WTC11 (cell line): ENCODE measurements at regions not wholly inside any gene's neighbourhood (a gene's known extent, or its start where the extent isn't known, plus 50 kb on each side); places are given as distances from the start of the nearest gene placed in this dataset.

Experiments used
- ATAC-seq: fragments of 200-7000 bp; cut with Tn5 transposase; 2 replicates; pipeline ENCODE4 v1.10.0; 2021; ENCODE audit warnings: mild to moderate bottlenecking, moderate library complexity
- CTCF ChIA-PET: fragments of 300-600 bp; sonication (Branson Sonifier 250); formaldehyde crosslinking; loops from one replicate; lab custom pipeline; 2021; ENCODE audit warnings: antibody characterized with exemption; lab: Charles Lee
- POLR2A ChIA-PET: fragments of 350-600 bp; sonication (Branson Sonifier 250); formaldehyde crosslinking; loops from one replicate; lab custom pipeline; 2021; ENCODE audit warnings: antibody characterized with exemption; lab: Charles Lee
- DNase-seq: peaks from one replicate; pipeline ENCODE4 v3.0.0; 2021; ENCODE audit warnings: low spot score
- H3K27ac Mint-ChIP-seq: 2 replicates; pipeline ENCODE4 v1.8.0; 2021; ENCODE audit warnings: mixed read lengths
- H3K27me3 Mint-ChIP-seq: 2 replicates; pipeline ENCODE4 v1.8.0; 2021; ENCODE audit warnings: low read depth, mild to moderate bottlenecking, moderate library complexity, mixed read lengths
- H3K36me3 Mint-ChIP-seq: 2 replicates; pipeline ENCODE4 v1.8.0; 2021; ENCODE audit warnings: mixed read lengths
- H3K4me1 Mint-ChIP-seq: 2 replicates; pipeline ENCODE4 v1.8.0; 2022; ENCODE audit warnings: mixed read lengths
- H3K4me3 Mint-ChIP-seq: 2 replicates; pipeline ENCODE4 v1.8.0; 2021; ENCODE audit warnings: mild to moderate bottlenecking, moderate library complexity, mixed read lengths
- H3K9me3 Mint-ChIP-seq: 2 replicates; pipeline ENCODE4 v1.8.0; 2021; ENCODE audit warnings: mixed read lengths
- ELF4 ChIP-seq: sonication (generic); formaldehyde crosslinking; IDR thresholded peaks from 2 replicates; pipeline ENCODE4 v1.8.1; 2022; ENCODE audit warnings: low read depth, mild to moderate bottlenecking, moderate library complexity, missing genetic modification reagents
- HMGA2 ChIP-seq: fragments of 250-450 bp; sonication (Bioruptor Pico); IDR thresholded peaks from 2 replicates; pipeline ENCODE4 v1.4.0; 2021; ENCODE audit warnings: mild to moderate bottlenecking, moderate library complexity
- KAT7 ChIP-seq: sonication (generic); formaldehyde crosslinking; IDR thresholded peaks from 2 replicates; pipeline ENCODE4 v1.8.1; 2023; ENCODE audit warnings: missing genetic modification reagents, mild to moderate bottlenecking, borderline replicate concordance
- NFYB ChIP-seq: sonication (generic); formaldehyde crosslinking; conservative IDR thresholded peaks from 2 replicates; pipeline ENCODE4 v1.8.0; 2022; ENCODE audit warnings: low read depth, missing genetic modification reagents
- RELA ChIP-seq: sonication (generic); formaldehyde crosslinking; IDR thresholded peaks from 2 replicates; pipeline ENCODE4 v1.8.1; 2022; ENCODE audit warnings: missing genetic modification reagents, mild to moderate bottlenecking, borderline replicate concordance
- SOX15 ChIP-seq: fragments of 250-450 bp; sonication (Bioruptor Pico); IDR thresholded peaks from 2 replicates; pipeline ENCODE4 v1.9.0; 2021; ENCODE audit warnings: mild to moderate bottlenecking
- TP53 ChIP-seq: sonication (generic); formaldehyde crosslinking; IDR thresholded peaks from 2 replicates; pipeline ENCODE4 v1.8.1; 2023; ENCODE audit warnings: mild to moderate bottlenecking, missing genetic modification reagents
- ZNF396 ChIP-seq: fragments of 250-450 bp; sonication (Bioruptor Pico); IDR thresholded peaks from 2 replicates; pipeline ENCODE4 v1.8.0; 2021; ENCODE audit warnings: mild to moderate bottlenecking, moderate library complexity, borderline replicate concordance
- TF ChIP-seq, protein P1 (sequence below): sonication (generic); formaldehyde crosslinking; IDR thresholded peaks from 2 replicates; pipeline ENCODE4 v1.8.1; 2022; ENCODE audit warnings: low read depth, mild to moderate bottlenecking, moderate library complexity, missing genetic modification reagents, borderline replicate concordance
- TF ChIP-seq, protein P2 (sequence below): sonication (generic); formaldehyde crosslinking; IDR thresholded peaks from 2 replicates; pipeline ENCODE4 v1.8.1; 2023; ENCODE audit warnings: mild to moderate bottlenecking, missing genetic modification reagents
- TF ChIP-seq, protein P3 (sequence below): sonication (generic); formaldehyde crosslinking; IDR thresholded peaks from 2 replicates; pipeline ENCODE4 v1.8.0; 2023; ENCODE audit warnings: missing genetic modification reagents
- TF ChIP-seq, protein P4 (sequence below): sonication (generic); formaldehyde crosslinking; IDR thresholded peaks from 2 replicates; pipeline ENCODE4 v1.8.1; 2022; ENCODE audit warnings: mild to moderate bottlenecking, moderate library complexity, missing genetic modification reagents
- TF ChIP-seq, protein P5 (sequence below): sonication (generic); formaldehyde crosslinking; IDR thresholded peaks from 2 replicates; pipeline ENCODE4 v1.8.1; 2023; ENCODE audit warnings: mild to moderate bottlenecking, missing genetic modification reagents, borderline replicate concordance
- TF ChIP-seq, protein P6 (sequence below): sonication (generic); formaldehyde crosslinking; IDR thresholded peaks from 2 replicates; pipeline ENCODE4 v1.8.1; 2022; ENCODE audit warnings: low read depth, missing genetic modification reagents, borderline replicate concordance
- TF ChIP-seq, protein P7 (sequence below): sonication (generic); formaldehyde crosslinking; IDR thresholded peaks from 2 replicates; pipeline ENCODE4 v1.8.0; 2022; ENCODE audit warnings: mild to moderate bottlenecking, missing genetic modification reagents
- TF ChIP-seq, protein P8 (sequence below): sonication (generic); formaldehyde crosslinking; IDR thresholded peaks from 2 replicates; pipeline ENCODE4 v1.8.0; 2022; ENCODE audit warnings: mild to moderate bottlenecking, missing genetic modification reagents
- TF ChIP-seq, protein P9 (sequence below): sonication (generic); formaldehyde crosslinking; IDR thresholded peaks from 2 replicates; pipeline ENCODE4 v1.8.0; 2023; ENCODE audit warnings: missing genetic modification reagents, mild to moderate bottlenecking, borderline replicate concordance

DNA sequence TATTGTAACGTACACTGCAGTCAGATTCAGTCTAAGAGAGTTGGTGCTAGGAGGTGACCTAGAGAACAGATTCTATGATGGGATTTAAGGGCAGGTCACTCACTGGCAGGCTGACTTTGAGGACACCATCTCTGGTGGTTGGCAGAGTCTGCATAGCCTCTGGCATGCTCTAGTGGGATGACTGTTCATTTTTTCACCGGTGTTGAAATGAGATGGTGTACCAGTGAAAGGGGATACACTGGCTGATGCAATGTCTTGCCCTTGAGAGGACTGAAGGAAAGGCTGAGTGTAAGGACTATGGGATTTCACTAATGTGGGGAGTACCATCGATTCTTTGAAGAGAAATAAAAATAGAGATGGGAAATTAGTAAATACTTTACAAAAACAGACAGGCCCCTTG is 186.9 kb upstream of the PIEZO2 start:
- Mint-ChIP-seq H3K27ac (no peak overlapping the region), H3K4me1 (peaks cover 4% of the 10 kb centered on the region), H3K36me3 (no peaks in the 10 kb centered on the region), H3K9me3 (peaks cover 13% of the 10 kb centered on the region), H3K27me3 (no peaks in the 10 kb centered on the region), H3K4me3 (no peak overlapping the region)
- CTCF ChIA-PET: no interaction called here
- POLR2A ChIA-PET: no interaction called here
- no peak for ATAC-seq
- no peak for DNase-seq
- TF ChIP-seq, protein P1, sequence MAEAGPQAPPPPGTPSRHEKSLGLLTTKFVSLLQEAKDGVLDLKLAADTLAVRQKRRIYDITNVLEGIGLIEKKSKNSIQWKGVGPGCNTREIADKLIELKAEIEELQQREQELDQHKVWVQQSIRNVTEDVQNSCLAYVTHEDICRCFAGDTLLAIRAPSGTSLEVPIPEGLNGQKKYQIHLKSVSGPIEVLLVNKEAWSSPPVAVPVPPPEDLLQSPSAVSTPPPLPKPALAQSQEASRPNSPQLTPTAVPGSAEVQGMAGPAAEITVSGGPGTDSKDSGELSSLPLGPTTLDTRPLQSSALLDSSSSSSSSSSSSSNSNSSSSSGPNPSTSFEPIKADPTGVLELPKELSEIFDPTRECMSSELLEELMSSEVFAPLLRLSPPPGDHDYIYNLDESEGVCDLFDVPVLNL (CRISPR knock-in tag): no peak
- no peak for TF ChIP-seq TP53 (CRISPR knock-in tag)
- TF ChIP-seq ELF4: no peak
- TF ChIP-seq, protein P2, sequence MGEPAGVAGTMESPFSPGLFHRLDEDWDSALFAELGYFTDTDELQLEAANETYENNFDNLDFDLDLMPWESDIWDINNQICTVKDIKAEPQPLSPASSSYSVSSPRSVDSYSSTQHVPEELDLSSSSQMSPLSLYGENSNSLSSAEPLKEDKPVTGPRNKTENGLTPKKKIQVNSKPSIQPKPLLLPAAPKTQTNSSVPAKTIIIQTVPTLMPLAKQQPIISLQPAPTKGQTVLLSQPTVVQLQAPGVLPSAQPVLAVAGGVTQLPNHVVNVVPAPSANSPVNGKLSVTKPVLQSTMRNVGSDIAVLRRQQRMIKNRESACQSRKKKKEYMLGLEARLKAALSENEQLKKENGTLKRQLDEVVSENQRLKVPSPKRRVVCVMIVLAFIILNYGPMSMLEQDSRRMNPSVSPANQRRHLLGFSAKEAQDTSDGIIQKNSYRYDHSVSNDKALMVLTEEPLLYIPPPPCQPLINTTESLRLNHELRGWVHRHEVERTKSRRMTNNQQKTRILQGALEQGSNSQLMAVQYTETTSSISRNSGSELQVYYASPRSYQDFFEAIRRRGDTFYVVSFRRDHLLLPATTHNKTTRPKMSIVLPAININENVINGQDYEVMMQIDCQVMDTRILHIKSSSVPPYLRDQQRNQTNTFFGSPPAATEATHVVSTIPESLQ (CRISPR knock-in tag): no peak
- TF ChIP-seq KAT7: no peak
- TF ChIP-seq, protein P3, sequence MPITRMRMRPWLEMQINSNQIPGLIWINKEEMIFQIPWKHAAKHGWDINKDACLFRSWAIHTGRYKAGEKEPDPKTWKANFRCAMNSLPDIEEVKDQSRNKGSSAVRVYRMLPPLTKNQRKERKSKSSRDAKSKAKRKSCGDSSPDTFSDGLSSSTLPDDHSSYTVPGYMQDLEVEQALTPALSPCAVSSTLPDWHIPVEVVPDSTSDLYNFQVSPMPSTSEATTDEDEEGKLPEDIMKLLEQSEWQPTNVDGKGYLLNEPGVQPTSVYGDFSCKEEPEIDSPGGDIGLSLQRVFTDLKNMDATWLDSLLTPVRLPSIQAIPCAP (CRISPR knock-in tag): no peak
- TF ChIP-seq, protein P4, sequence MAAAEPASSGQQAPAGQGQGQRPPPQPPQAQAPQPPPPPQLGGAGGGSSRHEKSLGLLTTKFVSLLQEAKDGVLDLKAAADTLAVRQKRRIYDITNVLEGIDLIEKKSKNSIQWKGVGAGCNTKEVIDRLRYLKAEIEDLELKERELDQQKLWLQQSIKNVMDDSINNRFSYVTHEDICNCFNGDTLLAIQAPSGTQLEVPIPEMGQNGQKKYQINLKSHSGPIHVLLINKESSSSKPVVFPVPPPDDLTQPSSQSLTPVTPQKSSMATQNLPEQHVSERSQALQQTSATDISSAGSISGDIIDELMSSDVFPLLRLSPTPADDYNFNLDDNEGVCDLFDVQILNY (CRISPR knock-in tag): no peak
- TF ChIP-seq, protein P5, sequence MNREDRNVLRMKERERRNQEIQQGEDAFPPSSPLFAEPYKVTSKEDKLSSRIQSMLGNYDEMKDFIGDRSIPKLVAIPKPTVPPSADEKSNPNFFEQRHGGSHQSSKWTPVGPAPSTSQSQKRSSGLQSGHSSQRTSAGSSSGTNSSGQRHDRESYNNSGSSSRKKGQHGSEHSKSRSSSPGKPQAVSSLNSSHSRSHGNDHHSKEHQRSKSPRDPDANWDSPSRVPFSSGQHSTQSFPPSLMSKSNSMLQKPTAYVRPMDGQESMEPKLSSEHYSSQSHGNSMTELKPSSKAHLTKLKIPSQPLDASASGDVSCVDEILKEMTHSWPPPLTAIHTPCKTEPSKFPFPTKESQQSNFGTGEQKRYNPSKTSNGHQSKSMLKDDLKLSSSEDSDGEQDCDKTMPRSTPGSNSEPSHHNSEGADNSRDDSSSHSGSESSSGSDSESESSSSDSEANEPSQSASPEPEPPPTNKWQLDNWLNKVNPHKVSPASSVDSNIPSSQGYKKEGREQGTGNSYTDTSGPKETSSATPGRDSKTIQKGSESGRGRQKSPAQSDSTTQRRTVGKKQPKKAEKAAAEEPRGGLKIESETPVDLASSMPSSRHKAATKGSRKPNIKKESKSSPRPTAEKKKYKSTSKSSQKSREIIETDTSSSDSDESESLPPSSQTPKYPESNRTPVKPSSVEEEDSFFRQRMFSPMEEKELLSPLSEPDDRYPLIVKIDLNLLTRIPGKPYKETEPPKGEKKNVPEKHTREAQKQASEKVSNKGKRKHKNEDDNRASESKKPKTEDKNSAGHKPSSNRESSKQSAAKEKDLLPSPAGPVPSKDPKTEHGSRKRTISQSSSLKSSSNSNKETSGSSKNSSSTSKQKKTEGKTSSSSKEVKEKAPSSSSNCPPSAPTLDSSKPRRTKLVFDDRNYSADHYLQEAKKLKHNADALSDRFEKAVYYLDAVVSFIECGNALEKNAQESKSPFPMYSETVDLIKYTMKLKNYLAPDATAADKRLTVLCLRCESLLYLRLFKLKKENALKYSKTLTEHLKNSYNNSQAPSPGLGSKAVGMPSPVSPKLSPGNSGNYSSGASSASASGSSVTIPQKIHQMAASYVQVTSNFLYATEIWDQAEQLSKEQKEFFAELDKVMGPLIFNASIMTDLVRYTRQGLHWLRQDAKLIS (CRISPR knock-in tag): no peak
- TF ChIP-seq ZNF396 (CRISPR knock-in tag): no peak
- TF ChIP-seq, protein P6, sequence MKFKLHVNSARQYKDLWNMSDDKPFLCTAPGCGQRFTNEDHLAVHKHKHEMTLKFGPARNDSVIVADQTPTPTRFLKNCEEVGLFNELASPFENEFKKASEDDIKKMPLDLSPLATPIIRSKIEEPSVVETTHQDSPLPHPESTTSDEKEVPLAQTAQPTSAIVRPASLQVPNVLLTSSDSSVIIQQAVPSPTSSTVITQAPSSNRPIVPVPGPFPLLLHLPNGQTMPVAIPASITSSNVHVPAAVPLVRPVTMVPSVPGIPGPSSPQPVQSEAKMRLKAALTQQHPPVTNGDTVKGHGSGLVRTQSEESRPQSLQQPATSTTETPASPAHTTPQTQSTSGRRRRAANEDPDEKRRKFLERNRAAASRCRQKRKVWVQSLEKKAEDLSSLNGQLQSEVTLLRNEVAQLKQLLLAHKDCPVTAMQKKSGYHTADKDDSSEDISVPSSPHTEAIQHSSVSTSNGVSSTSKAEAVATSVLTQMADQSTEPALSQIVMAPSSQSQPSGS (CRISPR knock-in tag): no peak

DNA sequence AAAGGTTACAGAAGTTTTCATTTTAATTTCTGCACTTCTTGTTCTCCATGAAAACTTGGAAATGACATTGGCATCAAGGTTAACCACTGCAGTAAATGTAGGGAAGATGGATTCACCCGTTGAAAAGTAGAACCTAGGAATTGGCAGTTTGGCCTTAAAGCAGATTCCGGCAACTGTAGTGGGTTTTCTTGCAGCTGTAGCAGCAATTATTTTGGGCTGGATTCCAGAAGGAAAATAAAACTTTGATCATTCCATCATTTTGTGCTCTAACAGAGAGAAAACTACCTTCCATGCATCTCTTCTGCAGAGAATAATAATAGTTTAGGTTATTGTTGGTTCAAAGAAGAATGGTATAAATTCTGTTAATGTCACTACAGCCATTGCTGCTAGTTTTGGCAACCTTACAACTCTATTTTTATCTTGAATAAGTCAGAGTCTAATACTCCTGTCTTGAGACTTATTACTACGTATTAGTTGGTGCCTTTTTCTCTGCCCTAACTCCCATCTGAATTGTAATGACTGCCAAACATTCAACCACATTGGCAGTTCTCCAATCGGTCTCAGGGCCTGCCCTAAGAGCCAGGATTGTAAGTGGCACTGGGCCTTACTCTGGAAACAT is 178.1 kb upstream of the PIEZO2 start:
- Mint-ChIP-seq H3K27me3 (no peaks in the 10 kb centered on the region), H3K36me3 (no peaks in the 10 kb centered on the region), H3K27ac (no peak overlapping the region), H3K9me3 (0 out of 2 replicates have a peak, but pooled peaks cover 5% of the 10 kb centered on the region), H3K4me3 (no peak overlapping the region), H3K4me1 (no peaks in the 10 kb centered on the region)
- CTCF ChIA-PET: no interaction called here
- ATAC-seq (no peak), DNase-seq (no peak)
- POLR2A ChIA-PET: no interaction called here
- TF ChIP-seq, protein P7, sequence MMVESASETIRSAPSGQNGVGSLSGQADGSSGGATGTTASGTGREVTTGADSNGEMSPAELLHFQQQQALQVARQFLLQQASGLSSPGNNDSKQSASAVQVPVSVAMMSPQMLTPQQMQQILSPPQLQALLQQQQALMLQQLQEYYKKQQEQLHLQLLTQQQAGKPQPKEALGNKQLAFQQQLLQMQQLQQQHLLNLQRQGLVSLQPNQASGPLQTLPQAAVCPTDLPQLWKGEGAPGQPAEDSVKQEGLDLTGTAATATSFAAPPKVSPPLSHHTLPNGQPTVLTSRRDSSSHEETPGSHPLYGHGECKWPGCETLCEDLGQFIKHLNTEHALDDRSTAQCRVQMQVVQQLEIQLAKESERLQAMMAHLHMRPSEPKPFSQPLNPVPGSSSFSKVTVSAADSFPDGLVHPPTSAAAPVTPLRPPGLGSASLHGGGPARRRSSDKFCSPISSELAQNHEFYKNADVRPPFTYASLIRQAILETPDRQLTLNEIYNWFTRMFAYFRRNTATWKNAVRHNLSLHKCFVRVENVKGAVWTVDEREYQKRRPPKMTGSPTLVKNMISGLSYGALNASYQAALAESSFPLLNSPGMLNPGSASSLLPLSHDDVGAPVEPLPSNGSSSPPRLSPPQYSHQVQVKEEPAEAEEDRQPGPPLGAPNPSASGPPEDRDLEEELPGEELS: no peak
- TF ChIP-seq NFYB (CRISPR knock-in tag) (no peak), HMGA2 (CRISPR knock-in tag) (no peak), SOX15 (no peak), RELA (no peak)
- TF ChIP-seq, protein P8, sequence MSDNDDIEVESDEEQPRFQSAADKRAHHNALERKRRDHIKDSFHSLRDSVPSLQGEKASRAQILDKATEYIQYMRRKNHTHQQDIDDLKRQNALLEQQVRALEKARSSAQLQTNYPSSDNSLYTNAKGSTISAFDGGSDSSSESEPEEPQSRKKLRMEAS (CRISPR knock-in tag): no peak
- TF ChIP-seq, protein P9, sequence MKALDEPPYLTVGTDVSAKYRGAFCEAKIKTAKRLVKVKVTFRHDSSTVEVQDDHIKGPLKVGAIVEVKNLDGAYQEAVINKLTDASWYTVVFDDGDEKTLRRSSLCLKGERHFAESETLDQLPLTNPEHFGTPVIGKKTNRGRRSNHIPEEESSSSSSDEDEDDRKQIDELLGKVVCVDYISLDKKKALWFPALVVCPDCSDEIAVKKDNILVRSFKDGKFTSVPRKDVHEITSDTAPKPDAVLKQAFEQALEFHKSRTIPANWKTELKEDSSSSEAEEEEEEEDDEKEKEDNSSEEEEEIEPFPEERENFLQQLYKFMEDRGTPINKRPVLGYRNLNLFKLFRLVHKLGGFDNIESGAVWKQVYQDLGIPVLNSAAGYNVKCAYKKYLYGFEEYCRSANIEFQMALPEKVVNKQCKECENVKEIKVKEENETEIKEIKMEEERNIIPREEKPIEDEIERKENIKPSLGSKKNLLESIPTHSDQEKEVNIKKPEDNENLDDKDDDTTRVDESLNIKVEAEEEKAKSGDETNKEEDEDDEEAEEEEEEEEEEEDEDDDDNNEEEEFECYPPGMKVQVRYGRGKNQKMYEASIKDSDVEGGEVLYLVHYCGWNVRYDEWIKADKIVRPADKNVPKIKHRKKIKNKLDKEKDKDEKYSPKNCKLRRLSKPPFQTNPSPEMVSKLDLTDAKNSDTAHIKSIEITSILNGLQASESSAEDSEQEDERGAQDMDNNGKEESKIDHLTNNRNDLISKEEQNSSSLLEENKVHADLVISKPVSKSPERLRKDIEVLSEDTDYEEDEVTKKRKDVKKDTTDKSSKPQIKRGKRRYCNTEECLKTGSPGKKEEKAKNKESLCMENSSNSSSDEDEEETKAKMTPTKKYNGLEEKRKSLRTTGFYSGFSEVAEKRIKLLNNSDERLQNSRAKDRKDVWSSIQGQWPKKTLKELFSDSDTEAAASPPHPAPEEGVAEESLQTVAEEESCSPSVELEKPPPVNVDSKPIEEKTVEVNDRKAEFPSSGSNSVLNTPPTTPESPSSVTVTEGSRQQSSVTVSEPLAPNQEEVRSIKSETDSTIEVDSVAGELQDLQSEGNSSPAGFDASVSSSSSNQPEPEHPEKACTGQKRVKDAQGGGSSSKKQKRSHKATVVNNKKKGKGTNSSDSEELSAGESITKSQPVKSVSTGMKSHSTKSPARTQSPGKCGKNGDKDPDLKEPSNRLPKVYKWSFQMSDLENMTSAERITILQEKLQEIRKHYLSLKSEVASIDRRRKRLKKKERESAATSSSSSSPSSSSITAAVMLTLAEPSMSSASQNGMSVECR (CRISPR knock-in tag): no peak
